GM23248 (cell line): ENCODE measurements at regions not wholly inside any gene's neighbourhood (a gene's known extent, or its start where the extent isn't known, plus 50 kb on each side); places are given as distances from the start of the nearest gene placed in this dataset.

ENCODE experiments used
- DNase-seq: peaks from one replicate; pipeline ENCODE4 v3.0.0-alpha.2; 2015
- H2AFZ ChIP-seq: fragments of 200-600 bp; sonication (generic); 2 replicates; pipeline ENCODE4 v1.6.1; 2016; ENCODE audit warnings: antibody characterized with exemption
- H3F3A ChIP-seq: fragments of 200-600 bp; sonication (generic); 2 replicates; pipeline ENCODE4 v1.6.1; 2016; ENCODE audit warnings: mild to moderate bottlenecking, antibody characterized with exemption, mixed run types; ENCODE audit not compliant: insufficient read depth
- H3K27ac ChIP-seq: fragments of 200-600 bp; sonication (generic); 2 replicates; pipeline ENCODE4 v1.5.1; 2016; ENCODE audit warnings: mild to moderate bottlenecking
- H3K27me3 ChIP-seq: fragments of 200-600 bp; sonication (generic); replicated peaks from 2 replicates; pipeline ENCODE4 v1.6.1; 2016; ENCODE audit warnings: mild to moderate bottlenecking; ENCODE audit not compliant: insufficient read depth
- H3K36me3 ChIP-seq: fragments of 200-600 bp; sonication (generic); 2 replicates; pipeline ENCODE4 v1.6.1; 2016; ENCODE audit warnings: low read depth, mild to moderate bottlenecking
- H3K4me1 ChIP-seq: fragments of 200-600 bp; sonication (generic); 2 replicates; pipeline ENCODE4 v1.6.1; 2016; ENCODE audit warnings: mild to moderate bottlenecking; ENCODE audit not compliant: insufficient read depth
- H3K4me2 ChIP-seq: fragments of 200-600 bp; sonication (generic); one replicate; pipeline ENCODE4 v1.6.1; 2016; ENCODE audit warnings: mild to moderate bottlenecking; ENCODE audit not compliant: unreplicated experiment
- H3K4me3 ChIP-seq: fragments of 200-600 bp; sonication (generic); 2 replicates; pipeline ENCODE4 v1.5.1; 2016; ENCODE audit warnings: mild to moderate bottlenecking
- H3K79me2 ChIP-seq: fragments of 200-600 bp; sonication (generic); 2 replicates; pipeline ENCODE4 v1.6.1; 2016; ENCODE audit warnings: mild to moderate bottlenecking; ENCODE audit not compliant: insufficient read depth
- H3K9ac ChIP-seq: fragments of 200-600 bp; sonication (generic); 2 replicates; pipeline ENCODE4 v1.6.1; 2016; ENCODE audit warnings: mild to moderate bottlenecking
- H3K9me2 ChIP-seq: fragments of 200-600 bp; sonication (generic); 2 replicates; pipeline ENCODE4 v1.6.1; 2016; ENCODE audit warnings: mixed run types, mild to moderate bottlenecking, moderate library complexity; ENCODE audit not compliant: insufficient read depth
- H3K9me3 ChIP-seq: fragments of 200-600 bp; sonication (generic); one replicate; pipeline ENCODE4 v1.6.1; 2017; ENCODE audit warnings: low read depth
- H4K20me1 ChIP-seq: fragments of 200-600 bp; sonication (generic); 2 replicates; pipeline ENCODE4 v1.6.0; 2016; ENCODE audit not compliant: insufficient read depth
- EZH2 ChIP-seq: fragments of 200-600 bp; sonication (generic); IDR thresholded peaks from 2 replicates; pipeline ENCODE4 v1.6.1; 2018; ENCODE audit warnings: antibody characterized with exemption, mild to moderate bottlenecking; ENCODE audit not compliant: insufficient read depth, poor library complexity, severe bottlenecking
- EZH2phosphoT487 ChIP-seq: fragments of 200-600 bp; sonication (generic); IDR thresholded peaks from 2 replicates; pipeline ENCODE4 v1.6.1; 2018; ENCODE audit warnings: antibody characterized with exemption, moderate library complexity, mild to moderate bottlenecking, low read depth; ENCODE audit not compliant: insufficient read depth
- WGBS, 2 experiments: methylation state at CpG; one replicate each; pipeline ENCODE4 v1.1.6; 2015 to 2017; ENCODE audit warnings: low lambda C conversion rate in 2 of 2, low coverage in 1 of 2; ENCODE audit errors: missing lambda C conversion rate in 2 of 2; 5-methylcytosine and 5-hydroxymethylcytosine counted together
- in situ Hi-C: fragments of 300-500 bp; cut with MboI; formaldehyde crosslinking; loops from 2 replicates; pipeline ENCODE4 v1.15.0; 2020

- H3K27me3 ChIP-seq, result no peaks in the 10 kb centered on the region
- H2AFZ ChIP-seq, result no peak overlapping the region
- H3K36me3 ChIP-seq, result no peaks in the 10 kb centered on the region
- DNase-seq, result no peak
- no peaks in the 10 kb centered on the region for H3K9me2 ChIP-seq
- no peaks in the 10 kb centered on the region for H4K20me1 ChIP-seq
- in situ Hi-C loops, result no loop called here
- H3K27ac ChIP-seq, result no peak overlapping the region
- WGBS, 2 experiments, result 36 to 38% methylated on average over 2 of the region's 2 CpGs
- no peaks in the 10 kb centered on the region for H3K79me2 ChIP-seq
- H3K4me1 ChIP-seq, result no peaks in the 10 kb centered on the region
- no peak overlapping the region for H3K4me3 ChIP-seq
- TF ChIP-seq EZH2phosphoT487 (no peak), EZH2 (no peak)
- H3K9ac ChIP-seq, result no peak overlapping the region
- no peaks in the 10 kb centered on the region for H3K9me3 ChIP-seq
- no peak overlapping the region for H3K4me2 ChIP-seq
- no peaks in the 10 kb centered on the region for H3F3A ChIP-seq
Measured at GRCh38 chrX:7432901-7433300, 284.9 kb upstream of the PUDP start.

- no peaks in the 10 kb centered on the region for H3K27me3 ChIP-seq
- H3K9ac ChIP-seq, result no peak overlapping the region
- no peaks in the 10 kb centered on the region for H4K20me1 ChIP-seq
- no peak overlapping the region for H3K4me2 ChIP-seq
- H3K9me2 ChIP-seq, result no peaks in the 10 kb centered on the region
- H3K36me3 ChIP-seq, result no peaks in the 10 kb centered on the region
- H3F3A ChIP-seq, result no peaks in the 10 kb centered on the region
- 8 to 13% methylated on average over 1 of the region's 1 CpG for WGBS, 2 experiments
- H3K79me2 ChIP-seq, result no peaks in the 10 kb centered on the region
- H3K4me1 ChIP-seq, result no peaks in the 10 kb centered on the region
- no peak for DNase-seq
- H3K27ac ChIP-seq, result no peak overlapping the region
- in situ Hi-C loops, result no loop called here
- H3K4me3 ChIP-seq, result no peak overlapping the region
- TF ChIP-seq EZH2phosphoT487 (no peak), EZH2 (no peak)
- no peaks in the 10 kb centered on the region for H3K9me3 ChIP-seq
- no peak overlapping the region for H2AFZ ChIP-seq
Measured at GRCh38 chrX:7420717-7421116, 272.8 kb upstream of the PUDP start.

GRCh38 chrX:7414753-7415152, 266.8 kb upstream of the PUDP start:
- no peaks in the 10 kb centered on the region for H3K9me2 ChIP-seq
- in situ Hi-C loops, result no loop called here
- no peak overlapping the region for H3K9ac ChIP-seq
- no peak for DNase-seq
- no peak overlapping the region for H3K4me3 ChIP-seq
- no peaks in the 10 kb centered on the region for H3K4me1 ChIP-seq
- H3K27ac ChIP-seq, result no peak overlapping the region
- WGBS, 2 experiments, result 32% methylated on average over 2 of the region's 2 CpGs
- H2AFZ ChIP-seq, result no peak overlapping the region
- no peaks in the 10 kb centered on the region for H3K9me3 ChIP-seq
- H3K79me2 ChIP-seq, result no peaks in the 10 kb centered on the region
- no peak for TF ChIP-seq EZH2phosphoT487
- no peak for TF ChIP-seq EZH2
- no peaks in the 10 kb centered on the region for H3F3A ChIP-seq
- no peaks in the 10 kb centered on the region for H3K27me3 ChIP-seq
- H4K20me1 ChIP-seq, result no peaks in the 10 kb centered on the region
- no peak overlapping the region for H3K4me2 ChIP-seq
- H3K36me3 ChIP-seq, result no peaks in the 10 kb centered on the region

DNA sequence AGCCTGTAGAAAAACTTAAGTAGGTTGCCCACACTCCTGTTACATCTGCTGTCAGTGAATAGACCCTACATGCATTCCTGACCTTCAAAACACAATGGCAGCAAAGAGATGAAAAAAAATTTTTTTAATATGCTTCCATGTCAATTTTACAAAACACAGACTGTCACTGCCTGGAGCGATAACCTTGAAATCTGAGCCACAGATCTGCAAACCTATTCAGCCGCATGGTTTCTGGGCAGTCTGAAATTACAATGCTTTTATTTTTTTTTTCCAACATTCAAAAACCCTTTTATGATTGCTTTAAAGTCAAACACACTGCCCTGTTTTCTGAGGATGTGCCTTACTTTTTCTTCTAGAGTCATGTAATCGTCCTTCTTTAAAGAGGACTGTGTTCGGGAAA, 264.9 kb upstream of the PUDP start:
- Histone ChIP-seq H3K9ac (no peak overlapping the region), H3F3A (no peaks in the 10 kb centered on the region), H2AFZ (no peak overlapping the region), H3K4me2 (no peak overlapping the region), H3K9me3 (no peaks in the 10 kb centered on the region), H4K20me1 (no peaks in the 10 kb centered on the region), H3K79me2 (no peaks in the 10 kb centered on the region), H3K27me3 (no peaks in the 10 kb centered on the region), H3K9me2 (no peaks in the 10 kb centered on the region), H3K4me1 (no peaks in the 10 kb centered on the region), H3K36me3 (no peaks in the 10 kb centered on the region), H3K4me3 (no peak overlapping the region), H3K27ac (no peak overlapping the region)
- no peak for DNase-seq
- TF ChIP-seq EZH2phosphoT487, result no peak
- no peak for TF ChIP-seq EZH2
- in situ Hi-C loops, result no loop called here
- 49 to 53% methylated on average over 4 of the region's 4 CpGs for WGBS, 2 experiments

DNA sequence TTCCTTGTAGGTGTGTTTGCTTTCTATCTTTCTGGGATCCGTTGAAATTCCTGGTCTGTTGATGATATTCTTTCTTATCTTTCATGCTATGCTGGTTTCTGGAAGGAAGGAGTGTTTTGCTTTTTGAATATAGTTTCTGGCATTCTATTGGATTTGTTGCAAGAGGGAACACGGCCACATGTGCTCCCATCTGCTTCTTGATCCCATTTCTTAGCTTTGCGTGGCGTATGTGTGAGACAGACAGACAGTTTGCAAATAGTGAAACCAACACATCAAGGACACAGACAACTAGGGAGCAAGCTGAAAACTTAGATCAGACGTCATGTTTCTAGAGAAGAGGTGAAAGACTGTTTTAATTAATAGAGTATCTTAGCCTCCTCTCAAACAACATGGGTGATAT, 261.9 kb upstream of the PUDP start:
- in situ Hi-C loops, result no loop called here
- Histone ChIP-seq H4K20me1 (no peaks in the 10 kb centered on the region), H3K9ac (no peak overlapping the region), H3K4me2 (no peak overlapping the region), H3K79me2 (no peaks in the 10 kb centered on the region), H3K4me3 (no peak overlapping the region), H3K9me2 (no peaks in the 10 kb centered on the region), H3K27ac (no peak overlapping the region), H3F3A (no peaks in the 10 kb centered on the region), H3K36me3 (no peaks in the 10 kb centered on the region), H3K27me3 (no peaks in the 10 kb centered on the region), H3K4me1 (no peaks in the 10 kb centered on the region), H3K9me3 (no peaks in the 10 kb centered on the region), H2AFZ (no peak overlapping the region)
- WGBS, 2 experiments, result 18 to 26% methylated on average over 5 of the region's 5 CpGs
- TF ChIP-seq EZH2phosphoT487, result no peak
- no peak for TF ChIP-seq EZH2
- no peak for DNase-seq
